ENCODE measurements at regions not wholly inside any gene's neighbourhood (a gene's known extent, or its start where the extent isn't known, plus 50 kb on each side); places are given as distances from the start of the nearest gene placed in this dataset.

GRCh38 chr14:22427771-22428231, 161.2 kb downstream of the DAD1 start:
- Histone ChIP-seq H3K27ac (peak overlapping the region in 3 of 4 donors; percentile 61 to 68 (median 64)), H3K4me3 (no peak overlapping the region), H3K4me1 (peaks cover 12 to 34% (median 24%) of the 10 kb centered on the region in 4 donors), H3K27me3 (no peaks in the 10 kb centered on the region), H3K36me3 (no peaks in the 10 kb centered on the region), H3K9me3 (no peaks in the 10 kb centered on the region)
- in situ Hi-C loops (cut with MboI; ENCODE audit: low pct_ligation_motif_present in 1 of 4, low pct_unique_long_range_greater_than_20kb in 1 of 4, low sequenced_read_pairs in 3 of 4) (no loop called here), intact Hi-C loops (cut with DNase I; ENCODE audit: low total_unique reads) (no loop called here)
- TF ChIP-seq POLR2AphosphoS5 (IDR thresholded peaks at IDR 0.05) (peak in 1 of 3 donors; percentile 74), EP300 (IDR thresholded peaks at IDR 0.05; ENCODE audit: low read depth) (no peak)
- DNase-seq, result no peak
- 29 to 91% methylated on average over 4 to 9 of the region's 9 CpGs for WGBS, 2 donors (ENCODE audit: low coverage in 1 of 2)

- Histone ChIP-seq H3K27me3 (no peaks in the 10 kb centered on the region), H3K4me1 (peaks cover 4 to 25% (median 16%) of the 10 kb centered on the region in 4 donors), H3K9me3 (no peaks in the 10 kb centered on the region), H3K27ac (peak overlapping the region in 1 of 4 donors; percentile 68), H3K36me3 (no peaks in the 10 kb centered on the region), H3K4me3 (no peak overlapping the region)
- in situ Hi-C loops (cut with MboI; ENCODE audit: low pct_ligation_motif_present in 1 of 4, low pct_unique_long_range_greater_than_20kb in 1 of 4, low sequenced_read_pairs in 3 of 4) (no loop called here), intact Hi-C loops (cut with DNase I; ENCODE audit: low total_unique reads) (no loop called here)
- 87 to 92% methylated on average over 5 to 7 of the region's 7 CpGs for WGBS, 2 donors (ENCODE audit: low coverage in 1 of 2)
- TF ChIP-seq EP300 (IDR thresholded peaks at IDR 0.05; ENCODE audit: low read depth), result no peak
- TF ChIP-seq CTCF (IDR thresholded peaks at IDR 0.05), result no peak
- DNase-seq, result no peak
Measured at GRCh38 chr14:22426711-22427110, 162.3 kb downstream of the DAD1 start.

GRCh38 chr14:22423958-22424357, 165.1 kb downstream of the DAD1 start:
- intact Hi-C loops (cut with DNase I; ENCODE audit: low total_unique reads) (no loop called here), in situ Hi-C loops (cut with MboI; ENCODE audit: low pct_ligation_motif_present in 1 of 4, low pct_unique_long_range_greater_than_20kb in 1 of 4, low sequenced_read_pairs in 3 of 4) (no loop called here)
- no peak overlapping the region for H3K27ac ChIP-seq
- no peaks in the 10 kb centered on the region for H3K27me3 ChIP-seq
- no peaks in the 10 kb centered on the region for H3K9me3 ChIP-seq
- WGBS, 2 donors (ENCODE audit: low coverage in 1 of 2), result 72 to 75% methylated on average over 3 to 4 of the region's 4 CpGs
- no peak overlapping the region for H3K4me3 ChIP-seq
- no peaks in the 10 kb centered on the region for H3K36me3 ChIP-seq
- TF ChIP-seq EP300 (IDR thresholded peaks at IDR 0.05; ENCODE audit: low read depth) (no peak), POLR2A (IDR thresholded peaks at IDR 0.05) (no peak), POLR2AphosphoS5 (IDR thresholded peaks at IDR 0.05) (no peak), CTCF (IDR thresholded peaks at IDR 0.05) (no peak)
- peaks cover 4 to 19% (median 10%) of the 10 kb centered on the region in 4 donors for H3K4me1 ChIP-seq
- no peak for DNase-seq

GRCh38 chr14:22422238-22422637, 166.8 kb downstream of the DAD1 start:
- H3K27me3 ChIP-seq, result no peaks in the 10 kb centered on the region
- DNase-seq, result no peak
- intact Hi-C loops (cut with DNase I; ENCODE audit: low total_unique reads), result no loop called here
- H3K4me1 ChIP-seq, result peaks cover 0 to 3% (median 2%) of the 10 kb centered on the region in 4 donors
- H3K9me3 ChIP-seq, result no peaks in the 10 kb centered on the region
- in situ Hi-C loops (cut with MboI; ENCODE audit: low pct_ligation_motif_present in 1 of 4, low pct_unique_long_range_greater_than_20kb in 1 of 4, low sequenced_read_pairs in 3 of 4), result no loop called here
- H3K36me3 ChIP-seq, result no peaks in the 10 kb centered on the region
- H3K4me3 ChIP-seq, result no peak overlapping the region
- 75% methylated on average over 3 of the region's 3 CpGs; no CpG with 5 or more reads in 1 of the 2 donors for WGBS, 2 donors (ENCODE audit: low coverage in 1 of 2)
- TF ChIP-seq POLR2A (IDR thresholded peaks at IDR 0.05) (no peak), CTCF (IDR thresholded peaks at IDR 0.05) (no peak), POLR2AphosphoS5 (IDR thresholded peaks at IDR 0.05) (no peak), EP300 (IDR thresholded peaks at IDR 0.05; ENCODE audit: low read depth) (no peak)
- no peak overlapping the region for H3K27ac ChIP-seq

- Histone ChIP-seq H3K36me3 (no peaks in the 10 kb centered on the region), H3K27ac (no peak overlapping the region), H3K9me3 (no peaks in the 10 kb centered on the region), H3K4me1 (no peaks in the 10 kb centered on the region), H3K27me3 (no peaks in the 10 kb centered on the region), H3K4me3 (no peak overlapping the region)
- intact Hi-C loops (cut with DNase I; ENCODE audit: low total_unique reads), result no loop called here
- TF ChIP-seq POLR2AphosphoS5 (IDR thresholded peaks at IDR 0.05), result no peak
- TF ChIP-seq CTCF (IDR thresholded peaks at IDR 0.05), result no peak
- no peak for TF ChIP-seq EP300 (IDR thresholded peaks at IDR 0.05; ENCODE audit: low read depth)
- no peak for TF ChIP-seq POLR2A (IDR thresholded peaks at IDR 0.05)
- DNase-seq, result no peak
- 86 to 87% methylated on average over 4 of the region's 4 CpGs for WGBS, 2 donors (ENCODE audit: low coverage in 1 of 2)
- in situ Hi-C loops (cut with MboI; ENCODE audit: low pct_ligation_motif_present in 1 of 4, low pct_unique_long_range_greater_than_20kb in 1 of 4, low sequenced_read_pairs in 3 of 4), result no loop called here
Measured at GRCh38 chr14:22420598-22421186, 168.3 kb downstream of the DAD1 start.
